Amygdala (tissue), 56 donors: ENCODE measurements at regions not wholly inside any gene's neighbourhood (a gene's known extent, or its start where the extent isn't known, plus 50 kb on each side); places are given as distances from the start of the nearest gene placed in this dataset.
"Not testable (repeated sequence)": the region's sequence is repeated elsewhere in the genome, so short reads cannot be mapped to it uniquely, and the experiment has no call there.

Experiments
- DNase-seq, 56 donors: peaks; one replicate each; lab custom pipeline; 2025; lab: John Stamatoyannopoulos, UW

GRCh38 chr10:21406595-21407193 is 118.8 kb downstream of the SKIDA1 start:
- DNase-seq = no peak

- no peak for DNase-seq
These were observed 119.5 kb downstream of the SKIDA1 start for GRCh38 chr10:21405981-21406380.

GRCh38 chr10:21403256-21404015 is 122.0 kb downstream of the SKIDA1 start:
- DNase-seq = no peak

GRCh38 chr10:21402606-21403083 is 122.8 kb downstream of the SKIDA1 start:
- no peak for DNase-seq

- no peak for DNase-seq
These were observed 124.3 kb downstream of the SKIDA1 start for GRCh38 chr10:21401196-21401595.

- DNase-seq = no peak
These were observed 126.0 kb downstream of the SKIDA1 start for GRCh38 chr10:21399392-21400035.

- DNase-seq = no peak
These were observed 126.8 kb downstream of the SKIDA1 start for GRCh38 chr10:21398563-21399231.

GRCh38 chr10:21396889-21397288 is 128.6 kb downstream of the SKIDA1 start:
- no peak for DNase-seq

- DNase-seq = no peak
These were observed 131.6 kb downstream of the SKIDA1 start for GRCh38 chr10:21393931-21394330.

GRCh38 chr10:21388589-21388988 is 136.9 kb downstream of the SKIDA1 start:
- no peak for DNase-seq

GRCh38 chr10:21387868-21388267 is 137.6 kb downstream of the SKIDA1 start:
- no peak for DNase-seq

GRCh38 chr10:21385996-21386585 is 139.4 kb downstream of the SKIDA1 start:
- no peak for DNase-seq

- no peak for DNase-seq
These were observed 139.9 kb downstream of the SKIDA1 start for GRCh38 chr10:21385536-21385935.

GRCh38 chr10:21379143-21379542 is 146.3 kb downstream of the SKIDA1 start:
- DNase-seq = no peak

GRCh38 chr10:21375274-21375673 is 150.2 kb downstream of the SKIDA1 start:
- not testable (repeated sequence) for DNase-seq

GRCh38 chr10:21373881-21374280 is 151.6 kb downstream of the SKIDA1 start:
- not testable (repeated sequence) for DNase-seq

GRCh38 chr10:21372651-21373410 is 152.7 kb downstream of the SKIDA1 start:
- no peak for DNase-seq

GRCh38 chr10:21369697-21370096 is 155.8 kb downstream of the SKIDA1 start:
- DNase-seq = no peak

GRCh38 chr10:21368728-21369425 is 156.6 kb downstream of the SKIDA1 start:
- no peak for DNase-seq
